BE2C (cell line): ENCODE measurements at regions not wholly inside any gene's neighbourhood (a gene's known extent, or its start where the extent isn't known, plus 50 kb on each side); places are given as distances from the start of the nearest gene placed in this dataset.

ENCODE experiments used
- DNase-seq: peaks from one replicate; pipeline ENCODE4 v3.0.0-alpha.2; 2020
- H3K27me3 ChIP-seq: fragments of 250-450 bp; sonication (Bioruptor Pico); 2 replicates; pipeline ENCODE4 v1.5.1; 2020; ENCODE audit warnings: mild to moderate bottlenecking
- H3K36me3 ChIP-seq: fragments of 250-450 bp; sonication (Bioruptor Pico); 2 replicates; pipeline ENCODE4 v1.5.1; 2020; ENCODE audit warnings: mild to moderate bottlenecking
- H3K4me1 ChIP-seq: fragments of 250-450 bp; sonication (Bioruptor Pico); 2 replicates; pipeline ENCODE4 v1.5.1; 2020
- H3K4me3 ChIP-seq: 2 replicates; pipeline ENCODE4 v1.5.1; 2011; ENCODE audit warnings: low read depth, low read length
- H3K9me3 ChIP-seq: fragments of 250-450 bp; sonication (Bioruptor Pico); 2 replicates; pipeline ENCODE4 v1.5.1; 2020
- TF ChIP-seq, protein P1 (sequence below): IDR thresholded peaks from 2 replicates; pipeline ENCODE4 v1.5.1; 2012; ENCODE audit warnings: mild to moderate bottlenecking, low read depth, low read length

DNA sequence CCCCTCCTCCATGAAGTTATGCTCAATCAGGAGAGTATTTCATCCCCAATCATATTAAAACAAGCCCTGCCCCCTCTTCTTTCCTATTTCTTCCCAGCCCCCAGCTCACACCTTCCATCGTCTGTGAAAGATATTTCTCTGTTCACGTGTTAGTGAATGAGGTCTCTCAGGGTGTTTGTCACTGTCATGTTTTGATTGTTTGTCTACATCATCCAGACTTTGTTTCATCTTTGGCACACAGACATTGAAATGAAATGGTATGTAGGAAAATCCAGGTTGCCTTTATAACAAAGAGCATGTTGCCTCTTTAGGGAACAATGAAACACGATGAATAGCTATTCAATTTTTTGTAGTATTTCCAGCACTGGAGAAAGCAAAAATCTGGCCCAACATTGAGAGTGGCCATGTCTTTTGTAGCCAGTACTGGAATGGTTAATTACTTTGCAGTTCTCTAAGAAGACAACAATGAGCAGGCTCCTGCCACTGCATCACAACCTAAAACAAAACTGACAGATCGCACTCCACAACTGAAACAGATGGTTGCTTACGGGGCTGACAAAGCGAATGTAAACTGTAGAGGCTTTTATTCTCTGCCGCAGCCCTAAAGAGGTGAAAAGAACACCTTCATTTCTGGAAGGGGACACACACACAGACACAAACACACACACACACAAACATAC is 543.6 kb upstream of the CITED2 start:
- Histone ChIP-seq H3K36me3 (no peaks in the 10 kb centered on the region), H3K4me1 (no peaks in the 10 kb centered on the region), H3K9me3 (no peaks in the 10 kb centered on the region), H3K4me3 (no peak overlapping the region), H3K27me3 (no peaks in the 10 kb centered on the region)
- TF ChIP-seq, protein P1, sequence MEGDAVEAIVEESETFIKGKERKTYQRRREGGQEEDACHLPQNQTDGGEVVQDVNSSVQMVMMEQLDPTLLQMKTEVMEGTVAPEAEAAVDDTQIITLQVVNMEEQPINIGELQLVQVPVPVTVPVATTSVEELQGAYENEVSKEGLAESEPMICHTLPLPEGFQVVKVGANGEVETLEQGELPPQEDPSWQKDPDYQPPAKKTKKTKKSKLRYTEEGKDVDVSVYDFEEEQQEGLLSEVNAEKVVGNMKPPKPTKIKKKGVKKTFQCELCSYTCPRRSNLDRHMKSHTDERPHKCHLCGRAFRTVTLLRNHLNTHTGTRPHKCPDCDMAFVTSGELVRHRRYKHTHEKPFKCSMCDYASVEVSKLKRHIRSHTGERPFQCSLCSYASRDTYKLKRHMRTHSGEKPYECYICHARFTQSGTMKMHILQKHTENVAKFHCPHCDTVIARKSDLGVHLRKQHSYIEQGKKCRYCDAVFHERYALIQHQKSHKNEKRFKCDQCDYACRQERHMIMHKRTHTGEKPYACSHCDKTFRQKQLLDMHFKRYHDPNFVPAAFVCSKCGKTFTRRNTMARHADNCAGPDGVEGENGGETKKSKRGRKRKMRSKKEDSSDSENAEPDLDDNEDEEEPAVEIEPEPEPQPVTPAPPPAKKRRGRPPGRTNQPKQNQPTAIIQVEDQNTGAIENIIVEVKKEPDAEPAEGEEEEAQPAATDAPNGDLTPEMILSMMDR, result no peak
- DNase-seq, result no peak

DNA sequence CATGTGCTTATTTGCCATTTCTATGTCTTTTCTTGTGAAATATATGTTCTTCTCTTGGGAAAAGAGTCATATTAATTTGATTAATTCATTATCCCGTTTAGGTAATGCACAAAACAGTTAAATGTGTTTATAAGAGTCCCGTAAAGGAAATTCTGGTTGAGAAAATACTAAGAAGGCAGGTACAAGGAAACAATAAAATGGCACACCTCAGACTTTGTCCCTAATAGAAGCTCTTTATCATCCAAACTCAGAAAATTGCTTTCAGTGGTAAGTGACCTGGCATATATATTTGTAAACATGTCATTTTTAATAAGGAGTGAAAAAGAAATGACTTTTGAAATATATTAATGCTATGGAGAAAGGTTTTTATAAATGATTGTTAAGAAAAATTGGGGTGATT is 540.5 kb upstream of the CITED2 start:
- TF ChIP-seq, protein P1, result no peak
- H3K9me3 ChIP-seq, result no peaks in the 10 kb centered on the region
- no peaks in the 10 kb centered on the region for H3K27me3 ChIP-seq
- no peak for DNase-seq
- no peaks in the 10 kb centered on the region for H3K36me3 ChIP-seq
- H3K4me1 ChIP-seq, result no peaks in the 10 kb centered on the region
- no peak overlapping the region for H3K4me3 ChIP-seq

DNA sequence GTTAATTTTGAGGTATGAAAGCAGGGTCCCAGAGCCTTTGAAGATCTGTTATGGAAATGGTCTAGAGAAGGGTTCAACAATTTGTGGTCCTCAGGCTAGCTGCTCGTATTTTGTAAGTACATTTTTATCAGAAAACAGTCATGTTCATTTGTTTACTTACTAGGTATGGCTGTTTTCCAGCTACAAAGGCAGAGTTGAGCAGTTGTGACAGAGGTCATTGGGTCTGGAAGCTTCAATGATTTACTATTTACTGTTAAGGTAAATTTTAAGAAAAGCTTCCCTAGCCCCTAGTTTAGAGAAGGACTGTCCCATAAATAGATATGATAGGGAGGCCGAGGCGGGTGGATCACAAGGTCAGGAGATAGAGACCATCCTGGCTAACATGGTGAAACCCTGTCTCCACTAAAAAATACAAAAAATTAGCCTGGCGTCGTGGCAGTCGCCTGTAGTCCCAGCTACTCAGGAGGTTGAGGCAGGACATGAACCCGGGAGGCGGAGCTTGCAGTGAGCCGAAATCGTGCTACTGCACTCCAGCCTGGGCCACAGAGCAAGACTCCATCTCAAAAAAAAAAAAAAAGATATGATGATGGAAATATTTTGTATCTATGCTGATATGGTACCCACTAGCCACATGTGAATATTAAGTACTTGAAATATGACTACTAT is 538.4 kb upstream of the CITED2 start:
- Histone ChIP-seq H3K36me3 (no peaks in the 10 kb centered on the region), H3K4me1 (no peaks in the 10 kb centered on the region), H3K27me3 (no peaks in the 10 kb centered on the region), H3K4me3 (no peak overlapping the region), H3K9me3 (no peaks in the 10 kb centered on the region)
- DNase-seq, result no peak
- TF ChIP-seq, protein P1, result no peak

DNA sequence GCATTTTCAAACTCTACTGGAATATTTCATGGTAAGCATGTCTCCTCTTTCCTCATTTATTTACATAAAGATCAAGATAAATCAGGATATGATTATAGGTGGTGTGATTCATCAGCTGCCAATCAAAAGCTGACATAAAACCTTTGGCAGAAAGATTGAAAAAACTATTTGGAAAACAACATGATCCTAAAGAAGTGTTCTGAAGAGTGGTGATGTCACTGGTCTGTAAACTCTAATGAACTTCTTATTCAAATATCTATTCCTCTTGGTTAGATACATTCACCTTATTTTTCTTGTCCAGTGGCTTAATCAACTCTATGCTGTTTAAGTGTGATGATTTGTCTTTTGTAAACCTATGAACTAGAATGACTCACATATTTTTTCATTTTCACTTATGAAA is 535.5 kb upstream of the CITED2 start:
- Histone ChIP-seq H3K4me1 (no peaks in the 10 kb centered on the region), H3K9me3 (no peaks in the 10 kb centered on the region), H3K4me3 (no peak overlapping the region), H3K27me3 (no peaks in the 10 kb centered on the region), H3K36me3 (no peaks in the 10 kb centered on the region)
- TF ChIP-seq, protein P1, result no peak
- DNase-seq, result no peak

DNA sequence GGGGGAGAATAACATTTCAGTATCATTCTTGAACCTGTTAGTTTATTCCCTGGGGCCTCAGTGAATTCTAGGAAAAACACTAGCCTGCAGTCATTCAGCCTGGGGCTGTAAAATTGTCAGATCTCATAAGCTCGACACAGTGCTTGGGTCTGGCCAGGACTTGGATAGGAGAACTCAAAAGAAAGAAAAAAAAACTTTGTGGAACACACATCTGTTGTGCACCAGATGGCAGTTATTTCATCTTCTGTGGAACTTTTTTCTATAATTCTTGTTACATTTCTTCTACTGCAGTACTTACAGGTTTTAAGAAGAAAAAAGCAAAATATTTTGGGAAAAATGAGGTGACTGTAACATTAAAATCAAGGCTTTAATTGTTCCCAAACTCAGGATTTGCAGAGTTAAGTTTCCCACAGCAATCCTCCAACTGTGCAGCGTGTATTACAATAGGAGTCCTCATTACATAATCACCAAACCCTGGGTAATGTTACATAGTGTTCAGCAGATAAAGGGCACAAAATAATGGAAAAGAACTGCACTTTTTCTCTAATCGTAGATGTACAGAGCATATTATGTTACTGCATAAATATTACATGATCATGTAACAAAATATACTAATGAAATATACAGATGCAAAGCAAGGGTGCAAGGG is 531.1 kb upstream of the CITED2 start:
- DNase-seq, result no peak
- TF ChIP-seq, protein P1, result no peak
- Histone ChIP-seq H3K4me3 (no peak overlapping the region), H3K9me3 (no peaks in the 10 kb centered on the region), H3K36me3 (no peaks in the 10 kb centered on the region), H3K4me1 (no peaks in the 10 kb centered on the region), H3K27me3 (no peaks in the 10 kb centered on the region)

DNA sequence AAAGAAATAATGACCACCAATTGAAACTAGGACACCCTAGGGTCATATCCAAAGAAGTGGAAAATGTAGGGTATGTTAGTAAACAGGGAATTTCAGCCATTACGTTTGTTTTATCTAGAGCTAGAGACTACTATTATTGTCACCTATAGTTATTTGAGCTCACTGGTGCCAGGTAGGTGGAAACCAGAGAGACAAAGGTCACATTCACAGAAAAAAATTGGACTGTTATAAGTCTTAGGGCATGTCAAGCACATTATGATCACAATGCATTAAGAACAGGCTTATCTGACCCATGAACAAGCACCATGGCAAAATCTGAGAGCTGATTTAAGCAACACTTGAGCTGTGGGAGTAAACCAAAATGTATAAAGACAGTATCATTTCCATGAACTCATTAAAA is 530.1 kb upstream of the CITED2 start:
- Histone ChIP-seq H3K4me1 (no peaks in the 10 kb centered on the region), H3K27me3 (no peaks in the 10 kb centered on the region), H3K9me3 (no peaks in the 10 kb centered on the region), H3K36me3 (no peaks in the 10 kb centered on the region), H3K4me3 (no peak overlapping the region)
- TF ChIP-seq, protein P1, result no peak
- no peak for DNase-seq
